Fibroblast of the aortic adventitia (primary cell): ENCODE measurements at regions not wholly inside any gene's neighbourhood (a gene's known extent, or its start where the extent isn't known, plus 50 kb on each side); places are given as distances from the start of the nearest gene placed in this dataset.

ENCODE experiments used
- DNase-seq: peaks from one replicate; pipeline ENCODE4 v3.0.0-alpha.2; 2010; ENCODE audit warnings: low read depth
- H3K4me3 ChIP-seq: 2 replicates; pipeline ENCODE4 v1.5.1; 2011; ENCODE audit warnings: low read depth, mild to moderate bottlenecking, control low read depth, low read length, moderate library complexity
- TF ChIP-seq, protein P1 (sequence below): IDR thresholded peaks from 2 replicates; pipeline ENCODE4 v1.5.1; 2011; ENCODE audit warnings: mild to moderate bottlenecking, low read length, control low read depth, inconsistent platforms; ENCODE audit not compliant: insufficient read depth

DNA sequence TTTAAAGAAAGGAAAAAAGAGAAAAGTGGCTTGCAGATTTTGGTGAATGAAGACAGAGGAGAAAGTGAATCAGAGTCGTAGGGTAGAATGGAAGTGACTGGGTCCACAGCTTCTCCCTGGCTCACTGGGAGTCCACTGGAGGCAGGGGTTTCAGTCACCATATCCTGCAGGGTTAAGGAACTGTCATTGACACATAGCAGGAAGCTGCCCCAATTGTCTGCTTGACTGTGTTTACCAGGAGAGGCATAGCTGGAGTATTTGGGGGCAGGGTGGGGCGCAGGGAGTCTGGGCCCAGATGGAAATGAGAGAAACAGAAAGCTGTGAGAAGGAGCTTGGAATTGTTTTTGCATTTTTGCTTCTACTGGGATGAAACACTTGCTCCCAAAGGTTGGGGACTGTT is 228.8 kb upstream of the CSF3R start:
- TF ChIP-seq, protein P1, sequence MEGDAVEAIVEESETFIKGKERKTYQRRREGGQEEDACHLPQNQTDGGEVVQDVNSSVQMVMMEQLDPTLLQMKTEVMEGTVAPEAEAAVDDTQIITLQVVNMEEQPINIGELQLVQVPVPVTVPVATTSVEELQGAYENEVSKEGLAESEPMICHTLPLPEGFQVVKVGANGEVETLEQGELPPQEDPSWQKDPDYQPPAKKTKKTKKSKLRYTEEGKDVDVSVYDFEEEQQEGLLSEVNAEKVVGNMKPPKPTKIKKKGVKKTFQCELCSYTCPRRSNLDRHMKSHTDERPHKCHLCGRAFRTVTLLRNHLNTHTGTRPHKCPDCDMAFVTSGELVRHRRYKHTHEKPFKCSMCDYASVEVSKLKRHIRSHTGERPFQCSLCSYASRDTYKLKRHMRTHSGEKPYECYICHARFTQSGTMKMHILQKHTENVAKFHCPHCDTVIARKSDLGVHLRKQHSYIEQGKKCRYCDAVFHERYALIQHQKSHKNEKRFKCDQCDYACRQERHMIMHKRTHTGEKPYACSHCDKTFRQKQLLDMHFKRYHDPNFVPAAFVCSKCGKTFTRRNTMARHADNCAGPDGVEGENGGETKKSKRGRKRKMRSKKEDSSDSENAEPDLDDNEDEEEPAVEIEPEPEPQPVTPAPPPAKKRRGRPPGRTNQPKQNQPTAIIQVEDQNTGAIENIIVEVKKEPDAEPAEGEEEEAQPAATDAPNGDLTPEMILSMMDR = no peak
- DNase-seq = no peak
- no peak overlapping the region for H3K4me3 ChIP-seq

DNA sequence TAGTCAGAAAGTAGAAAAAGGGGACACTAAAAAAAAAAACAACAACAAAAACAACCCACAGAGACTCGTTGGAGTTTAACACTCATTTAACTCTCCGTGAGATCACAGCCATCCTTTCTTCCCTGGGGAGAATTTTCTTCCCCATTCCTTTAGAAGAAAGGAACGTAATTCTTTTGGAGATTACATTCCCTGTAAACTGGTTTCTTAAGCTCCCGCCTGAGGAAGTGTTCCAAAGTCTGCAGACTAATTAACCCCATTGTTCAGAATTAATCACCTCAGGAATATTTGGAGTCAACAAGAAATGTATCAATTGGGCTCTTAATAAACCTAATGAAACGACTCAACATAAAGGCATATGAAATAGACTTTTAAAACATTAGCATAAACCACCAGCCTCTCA is 228.2 kb upstream of the CSF3R start:
- DNase-seq = no peak
- no peak overlapping the region for H3K4me3 ChIP-seq
- TF ChIP-seq, protein P1 = no peak

DNA sequence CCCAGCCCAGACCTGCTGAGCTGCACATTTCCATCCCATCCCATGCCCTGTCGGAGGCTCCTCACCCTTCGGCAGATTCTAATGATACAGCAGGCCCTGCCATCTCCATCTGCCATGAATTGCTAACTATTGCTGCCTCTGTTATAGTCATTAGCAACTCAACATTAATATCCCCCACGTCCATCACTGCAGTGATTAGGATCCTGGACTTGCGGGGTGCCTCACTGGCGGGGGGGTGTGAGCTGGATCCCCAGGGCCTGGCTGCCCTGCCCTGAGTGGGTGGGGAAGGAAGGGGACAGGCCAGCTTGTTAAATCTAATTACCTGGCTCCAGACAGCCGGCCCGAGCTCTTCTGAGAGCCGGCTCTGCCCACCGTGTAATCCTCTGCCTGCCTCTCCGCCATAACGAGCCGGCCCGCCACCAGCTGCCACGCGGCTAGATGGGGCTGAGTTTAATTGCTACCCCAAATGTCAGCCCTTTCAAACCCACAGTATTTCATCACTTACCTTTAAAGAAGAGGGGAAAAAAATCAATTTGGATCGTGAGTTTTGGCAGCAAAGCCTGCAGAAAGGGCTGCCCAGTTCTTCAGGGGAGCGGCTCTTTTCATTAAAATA is 227.3 kb upstream of the CSF3R start:
- DNase-seq = no peak
- TF ChIP-seq, protein P1 = no peak
- H3K4me3 ChIP-seq = no peak overlapping the region

DNA sequence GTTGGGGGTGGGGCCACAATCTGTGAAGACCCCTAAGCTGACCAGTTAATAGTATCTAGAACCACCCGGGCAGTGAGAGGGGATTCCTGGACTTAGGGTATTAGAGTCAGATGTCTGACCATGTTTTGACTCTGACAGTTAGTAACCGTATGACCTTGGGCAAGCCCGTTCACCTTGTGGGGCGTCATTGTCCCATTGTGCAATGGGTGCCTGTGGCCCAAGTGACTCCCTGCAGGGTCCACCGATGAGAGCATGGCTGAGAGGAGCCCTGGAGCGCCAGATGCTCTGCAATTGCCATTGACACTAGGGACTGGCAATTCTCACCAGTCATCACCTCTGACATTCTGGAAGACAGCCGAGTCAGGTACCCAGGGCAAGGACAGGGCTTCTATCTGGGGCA is 225.9 kb upstream of the CSF3R start:
- TF ChIP-seq, protein P1 = no peak
- no peak overlapping the region for H3K4me3 ChIP-seq
- DNase-seq = no peak

DNA sequence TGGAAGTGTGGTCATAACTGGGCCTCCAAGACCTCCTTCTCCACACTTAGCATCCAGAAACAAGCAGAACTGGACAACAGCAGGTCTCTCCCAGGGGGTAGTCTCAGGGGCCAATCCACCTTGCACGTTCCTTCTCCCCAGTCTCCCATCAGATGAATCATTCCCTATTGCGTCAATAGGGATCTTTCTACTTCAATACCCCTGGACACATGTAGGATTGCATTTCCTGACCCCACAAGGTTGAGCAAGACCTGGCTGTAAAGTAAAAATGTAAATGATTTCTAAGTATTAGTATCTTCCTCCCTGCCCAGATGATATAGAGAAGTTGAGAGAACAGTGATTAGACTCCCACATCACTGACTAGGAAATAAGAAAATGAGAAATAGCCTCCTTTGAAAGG is 224.5 kb upstream of the CSF3R start:
- no peak overlapping the region for H3K4me3 ChIP-seq
- no peak for DNase-seq
- TF ChIP-seq, protein P1 = no peak

DNA sequence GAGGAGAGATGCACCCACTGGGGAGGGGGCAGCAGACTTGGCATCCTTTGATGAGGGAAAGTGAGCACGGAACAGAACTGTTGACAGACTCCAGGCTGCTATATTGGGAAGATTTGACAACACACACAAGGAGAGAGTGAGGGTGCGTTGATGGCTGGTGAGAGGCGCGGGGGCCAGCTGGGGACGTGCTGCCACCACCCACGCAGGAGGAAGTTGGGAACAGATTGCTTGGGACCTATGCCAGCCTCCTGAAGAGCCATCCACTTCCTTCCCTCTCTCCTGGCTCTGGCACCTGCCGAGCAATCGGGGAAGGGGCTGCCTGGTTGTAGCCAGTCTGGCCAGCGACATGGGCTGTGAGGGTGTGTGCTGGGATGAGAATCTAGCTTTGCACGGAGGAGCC is 223.7 kb upstream of the CSF3R start:
- TF ChIP-seq, protein P1 = no peak
- no peak for DNase-seq
- no peak overlapping the region for H3K4me3 ChIP-seq

DNA sequence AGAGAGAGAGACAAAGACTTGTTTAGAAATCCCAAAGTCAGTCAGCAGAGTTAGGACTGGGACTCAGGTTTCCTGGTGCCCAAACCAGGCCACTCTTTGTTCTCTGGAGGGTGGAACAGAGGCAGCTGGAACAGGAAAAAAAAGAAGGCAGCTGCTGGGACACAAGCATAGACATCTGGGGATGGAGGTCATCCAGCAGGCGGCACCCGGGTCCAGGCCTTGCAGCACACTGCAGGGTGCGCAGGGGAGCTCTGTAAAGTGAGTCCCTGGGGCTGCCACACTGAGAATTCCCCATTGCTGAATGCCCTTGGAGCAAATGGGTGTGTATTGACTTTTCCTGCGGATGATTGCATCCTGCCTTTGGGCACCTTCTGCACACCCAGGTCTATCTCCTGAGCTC is 222.9 kb upstream of the CSF3R start:
- TF ChIP-seq, protein P1 = no peak
- DNase-seq = no peak
- H3K4me3 ChIP-seq = no peak overlapping the region
